GM12874 (cell line): ENCODE measurements at regions not wholly inside any gene's neighbourhood (a gene's known extent, or its start where the extent isn't known, plus 50 kb on each side); places are given as distances from the start of the nearest gene placed in this dataset.

Experiments used
- TF ChIP-seq, protein P1 (sequence below): IDR thresholded peaks from 2 replicates; pipeline ENCODE4 v1.5.1; 2011; ENCODE audit warnings: low read depth, mild to moderate bottlenecking, control low read depth, low read length, moderate library complexity; ENCODE audit not compliant: insufficient read depth

- TF ChIP-seq, protein P1, sequence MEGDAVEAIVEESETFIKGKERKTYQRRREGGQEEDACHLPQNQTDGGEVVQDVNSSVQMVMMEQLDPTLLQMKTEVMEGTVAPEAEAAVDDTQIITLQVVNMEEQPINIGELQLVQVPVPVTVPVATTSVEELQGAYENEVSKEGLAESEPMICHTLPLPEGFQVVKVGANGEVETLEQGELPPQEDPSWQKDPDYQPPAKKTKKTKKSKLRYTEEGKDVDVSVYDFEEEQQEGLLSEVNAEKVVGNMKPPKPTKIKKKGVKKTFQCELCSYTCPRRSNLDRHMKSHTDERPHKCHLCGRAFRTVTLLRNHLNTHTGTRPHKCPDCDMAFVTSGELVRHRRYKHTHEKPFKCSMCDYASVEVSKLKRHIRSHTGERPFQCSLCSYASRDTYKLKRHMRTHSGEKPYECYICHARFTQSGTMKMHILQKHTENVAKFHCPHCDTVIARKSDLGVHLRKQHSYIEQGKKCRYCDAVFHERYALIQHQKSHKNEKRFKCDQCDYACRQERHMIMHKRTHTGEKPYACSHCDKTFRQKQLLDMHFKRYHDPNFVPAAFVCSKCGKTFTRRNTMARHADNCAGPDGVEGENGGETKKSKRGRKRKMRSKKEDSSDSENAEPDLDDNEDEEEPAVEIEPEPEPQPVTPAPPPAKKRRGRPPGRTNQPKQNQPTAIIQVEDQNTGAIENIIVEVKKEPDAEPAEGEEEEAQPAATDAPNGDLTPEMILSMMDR, result no peak
Measured at GRCh38 chr2:11976073-11976472, 229.6 kb downstream of the LPIN1 start.

GRCh38 chr2:11977766-11978524, 231.5 kb downstream of the LPIN1 start:
- TF ChIP-seq, protein P1, result no peak

GRCh38 chr2:11980809-11981208, 234.4 kb downstream of the LPIN1 start:
- TF ChIP-seq, protein P1, result no peak

GRCh38 chr2:11983401-11983800, 237.0 kb downstream of the LPIN1 start:
- TF ChIP-seq, protein P1, result no peak

- TF ChIP-seq, protein P1, result no peak
Measured at GRCh38 chr2:11983870-11984269, 237.4 kb downstream of the LPIN1 start.

DNA sequence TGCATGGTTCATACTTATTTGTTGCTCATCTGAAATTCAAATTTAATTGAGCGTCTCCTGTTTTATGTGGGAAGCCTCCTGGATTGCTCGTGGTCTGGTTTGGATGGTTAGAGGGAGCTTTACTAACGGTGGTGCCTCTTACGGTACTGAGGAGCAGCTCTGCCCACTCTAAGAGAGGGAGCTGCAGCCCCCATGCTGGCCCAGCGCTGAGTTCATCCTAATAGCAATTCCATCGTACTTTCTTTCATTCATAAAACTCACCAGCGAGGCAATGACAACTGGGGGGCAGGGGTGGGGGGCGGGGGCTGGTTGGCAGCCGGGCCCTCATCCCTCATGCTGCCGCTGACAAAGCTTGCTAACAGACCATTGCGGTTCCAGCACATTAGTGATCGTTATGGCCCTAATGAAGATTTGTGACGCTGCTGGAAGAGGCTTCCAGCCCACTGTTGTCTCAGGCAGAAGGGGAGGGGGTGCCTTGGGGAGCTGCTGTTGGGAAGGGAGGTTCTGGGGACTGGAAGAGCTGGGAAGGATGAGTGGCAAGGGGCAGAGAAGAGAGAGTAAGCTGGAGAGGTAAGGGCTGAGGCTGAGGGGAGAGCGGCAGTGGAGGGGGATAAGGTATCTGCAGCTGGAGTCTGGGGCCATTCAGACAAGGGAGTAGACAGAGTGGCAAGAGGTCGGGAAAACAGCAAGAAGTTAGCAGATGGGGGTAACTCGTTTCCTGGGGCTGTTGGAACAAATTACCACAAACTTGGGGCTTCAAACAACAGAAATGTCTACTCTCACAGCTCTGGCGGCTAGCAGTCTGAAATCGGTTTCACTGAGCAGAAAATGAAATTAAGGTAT, 238.1 kb downstream of the LPIN1 start:
- TF ChIP-seq, protein P1, result no peak

- TF ChIP-seq, protein P1, result no peak
Measured at GRCh38 chr2:11985817-11986566, 239.6 kb downstream of the LPIN1 start.
